DOHH2 (cell line): ENCODE measurements at regions not wholly inside any gene's neighbourhood (a gene's known extent, or its start where the extent isn't known, plus 50 kb on each side); places are given as distances from the start of the nearest gene placed in this dataset.

ENCODE experiments used
- CTCF ChIP-seq: fragments of 200-600 bp; sonication (generic); IDR thresholded peaks from one replicate; pipeline ENCODE4 v1.5.1; 2014; ENCODE audit warnings: antibody characterized with exemption, mild to moderate bottlenecking, low read depth, low read length; ENCODE audit not compliant: poor library complexity, severe bottlenecking
- EZH2phosphoT487 ChIP-seq: fragments of 200-600 bp; sonication (generic); IDR thresholded peaks from 2 replicates; pipeline ENCODE4 v1.6.1; 2017; ENCODE audit warnings: borderline replicate concordance, mild to moderate bottlenecking, antibody characterized with exemption, low read length, moderate library complexity, mixed read lengths

GRCh38 chr17:14405189-14405588 lies 104.3 kb downstream of the HS3ST3B1 start:
- TF ChIP-seq CTCF (no peak), EZH2phosphoT487 (no peak)
